ENCODE measurements at regions not wholly inside any gene's neighbourhood (a gene's known extent, or its start where the extent isn't known, plus 50 kb on each side); places are given as distances from the start of the nearest gene placed in this dataset.

DNA sequence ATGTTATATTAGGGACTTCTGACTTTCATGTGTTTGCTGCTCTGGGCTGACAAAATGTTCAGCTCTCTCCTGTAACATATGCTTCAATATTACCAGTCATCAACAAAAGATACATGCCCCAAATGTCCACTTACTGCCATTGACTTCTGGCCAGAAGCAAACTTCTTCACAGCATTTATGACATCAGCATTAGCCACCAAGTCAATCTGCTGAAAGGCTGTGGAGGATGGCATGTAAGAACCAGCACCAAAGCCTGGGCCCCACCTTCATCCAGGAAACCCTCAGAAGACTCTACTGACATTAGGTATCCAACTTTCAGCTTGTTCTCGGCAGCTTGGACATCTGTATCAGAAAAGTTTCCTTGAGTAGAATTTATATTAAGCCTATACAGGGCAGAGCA, 595.5 kb downstream of the COL12A1 start:
- TF ChIP-seq HNF4A (CRISPR knock-in tag; IDR thresholded peaks at IDR 0.05) (no peak), NFYB (CRISPR knock-in tag; IDR thresholded peaks at IDR 0.05) (no peak), BORCS8-MEF2B (CRISPR knock-in tag; IDR thresholded peaks at IDR 0.05) (no peak), NFYC (CRISPR knock-in tag; IDR thresholded peaks at IDR 0.05) (no peak)

Data from HepG2 (cell line).